AG04450 (cell line): ENCODE measurements at regions not wholly inside any gene's neighbourhood (a gene's known extent, or its start where the extent isn't known, plus 50 kb on each side); places are given as distances from the start of the nearest gene placed in this dataset.

Experiments
- CTCF ChIA-PET: fragments of 300-600, 350-600 bp; formaldehyde crosslinking; extraction: SDS; loops from one replicate; lab custom pipeline; 2022; ENCODE audit warnings: antibody characterized with exemption, inconsistent platforms; lab: Charles Lee
- POLR2A ChIA-PET: fragments of 350-600 bp; formaldehyde crosslinking; extraction: SDS; loops from one replicate; lab custom pipeline; 2021; ENCODE audit warnings: antibody characterized with exemption, inconsistent platforms; lab: Yijun Ruan, JAX
- DNase-seq: peaks from one replicate; pipeline ENCODE4 v3.0.0-alpha.2; 2011; ENCODE audit warnings: low read depth, low spot score
- H3K27ac ChIP-seq: one replicate; pipeline ENCODE4 v1.5.1; 2012; ENCODE audit warnings: low read depth, low read length, control low read depth
- H3K27me3 ChIP-seq: one replicate; pipeline ENCODE4 v1.6.0; 2012; ENCODE audit warnings: low read length; ENCODE audit not compliant: control insufficient read depth, insufficient read depth
- H3K4me3 ChIP-seq: 2 replicates; pipeline ENCODE4 v1.5.1; 2011; ENCODE audit warnings: mild to moderate bottlenecking, low read depth, low read length, control low read depth
- H3K9me3 ChIP-seq: 2 replicates; pipeline ENCODE4 v1.5.1; 2012; ENCODE audit warnings: low read length; ENCODE audit not compliant: control insufficient read depth, insufficient read depth
- TF ChIP-seq, protein P1 (sequence below): IDR thresholded peaks from 2 replicates; pipeline ENCODE4 v1.5.1; 2011; ENCODE audit warnings: low read depth, low read length, control low read depth, inconsistent platforms

DNA sequence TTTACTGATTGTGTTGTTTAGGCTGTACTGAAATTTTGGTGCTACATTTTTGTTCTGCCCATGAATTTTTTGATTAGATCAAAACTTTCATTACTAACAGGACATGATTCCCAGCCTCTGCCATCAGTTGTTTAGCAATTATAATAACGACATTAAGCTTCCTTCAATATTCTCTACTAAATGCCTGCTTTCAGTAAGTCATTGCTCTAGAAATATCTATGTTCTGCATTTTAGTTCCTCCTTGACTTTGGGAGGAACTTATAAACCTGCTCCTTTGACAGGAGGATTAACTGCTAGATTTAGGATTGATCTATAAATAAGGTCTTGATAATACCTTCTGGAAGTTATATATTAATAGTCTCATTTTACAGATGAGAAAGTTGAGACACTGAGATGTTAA is 269.1 kb downstream of the RAP2B start:
- ChIA-PET POLR2A (no interaction called here), CTCF (no interaction called here)
- no peaks in the 10 kb centered on the region for H3K9me3 ChIP-seq
- H3K27ac ChIP-seq = no peak overlapping the region
- no peak for DNase-seq
- no peaks in the 10 kb centered on the region for H3K27me3 ChIP-seq
- H3K4me3 ChIP-seq = no peak overlapping the region
- TF ChIP-seq, protein P1, sequence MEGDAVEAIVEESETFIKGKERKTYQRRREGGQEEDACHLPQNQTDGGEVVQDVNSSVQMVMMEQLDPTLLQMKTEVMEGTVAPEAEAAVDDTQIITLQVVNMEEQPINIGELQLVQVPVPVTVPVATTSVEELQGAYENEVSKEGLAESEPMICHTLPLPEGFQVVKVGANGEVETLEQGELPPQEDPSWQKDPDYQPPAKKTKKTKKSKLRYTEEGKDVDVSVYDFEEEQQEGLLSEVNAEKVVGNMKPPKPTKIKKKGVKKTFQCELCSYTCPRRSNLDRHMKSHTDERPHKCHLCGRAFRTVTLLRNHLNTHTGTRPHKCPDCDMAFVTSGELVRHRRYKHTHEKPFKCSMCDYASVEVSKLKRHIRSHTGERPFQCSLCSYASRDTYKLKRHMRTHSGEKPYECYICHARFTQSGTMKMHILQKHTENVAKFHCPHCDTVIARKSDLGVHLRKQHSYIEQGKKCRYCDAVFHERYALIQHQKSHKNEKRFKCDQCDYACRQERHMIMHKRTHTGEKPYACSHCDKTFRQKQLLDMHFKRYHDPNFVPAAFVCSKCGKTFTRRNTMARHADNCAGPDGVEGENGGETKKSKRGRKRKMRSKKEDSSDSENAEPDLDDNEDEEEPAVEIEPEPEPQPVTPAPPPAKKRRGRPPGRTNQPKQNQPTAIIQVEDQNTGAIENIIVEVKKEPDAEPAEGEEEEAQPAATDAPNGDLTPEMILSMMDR = no peak

DNA sequence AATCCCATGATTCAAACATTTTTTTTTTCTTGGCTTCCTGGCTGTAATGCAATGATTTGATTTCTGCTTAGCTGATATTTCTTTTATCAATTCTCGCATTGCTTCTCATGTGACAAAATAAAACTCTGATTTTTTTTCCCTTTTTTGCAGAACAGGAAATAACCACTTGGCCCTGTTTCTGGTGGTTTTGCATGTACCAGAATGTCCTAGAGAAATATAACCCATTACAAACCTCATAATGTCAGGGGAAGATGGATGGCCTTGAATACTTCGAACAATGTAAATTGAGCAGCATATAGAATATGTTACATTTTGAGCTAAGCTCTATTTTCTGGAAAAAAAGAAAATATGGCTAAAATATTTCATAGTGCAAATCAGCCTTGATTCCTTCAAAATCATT is 275.6 kb downstream of the RAP2B start:
- Histone ChIP-seq H3K9me3 (no peaks in the 10 kb centered on the region), H3K27ac (no peak overlapping the region), H3K27me3 (no peaks in the 10 kb centered on the region), H3K4me3 (no peak overlapping the region)
- no peak for DNase-seq
- TF ChIP-seq, protein P1 = no peak
- ChIA-PET CTCF (no interaction called here), POLR2A (no interaction called here)

DNA sequence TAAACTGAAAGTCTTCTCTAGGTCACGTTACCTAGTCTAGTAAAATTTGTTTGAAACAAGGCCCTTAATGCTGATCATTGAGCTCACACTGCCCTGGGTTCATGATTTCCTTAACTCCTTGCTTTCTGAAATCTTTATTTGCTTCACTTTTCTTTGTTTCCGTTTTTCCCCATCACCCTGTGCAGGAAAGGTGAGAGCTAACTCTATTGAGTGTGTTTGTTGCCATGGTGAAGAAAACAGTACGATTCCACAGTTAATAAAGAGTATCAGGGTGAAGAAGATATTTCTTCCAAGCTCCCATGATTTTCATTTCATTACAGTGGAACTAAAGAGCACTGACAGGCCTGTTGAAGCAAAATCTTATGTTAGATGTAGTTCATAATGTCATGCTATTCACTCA is 276.2 kb downstream of the RAP2B start:
- Histone ChIP-seq H3K27me3 (no peaks in the 10 kb centered on the region), H3K27ac (no peak overlapping the region), H3K9me3 (no peaks in the 10 kb centered on the region), H3K4me3 (no peak overlapping the region)
- POLR2A ChIA-PET = no interaction called here
- CTCF ChIA-PET = interaction anchor here (2.8 kb wide), 1 partner anchor 274 kb away, joined by 16 read pairs; no protein-coding TSS in a partner anchor
- TF ChIP-seq, protein P1 = no peak
- no peak for DNase-seq

DNA sequence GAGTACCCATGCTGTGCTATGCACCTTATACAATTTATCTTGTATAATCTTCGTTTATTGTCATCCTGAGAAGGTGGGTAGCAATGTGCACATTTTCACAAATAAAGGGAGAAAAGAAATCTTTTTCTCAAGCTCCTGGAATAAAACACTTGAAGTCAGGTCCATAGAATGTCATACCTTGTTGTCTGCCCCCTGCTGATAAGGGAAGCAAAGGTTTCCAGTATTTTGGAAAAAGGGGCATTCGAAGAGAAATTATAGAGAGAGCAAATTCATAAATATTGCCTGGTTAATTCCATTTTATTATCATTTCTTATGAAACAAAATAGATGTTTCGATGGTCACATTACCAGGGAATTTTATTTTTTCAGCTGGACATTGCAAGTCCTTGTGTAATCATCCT is 277.8 kb downstream of the RAP2B start:
- no peaks in the 10 kb centered on the region for H3K9me3 ChIP-seq
- TF ChIP-seq, protein P1 = peak; percentile 48
- H3K27me3 ChIP-seq = no peaks in the 10 kb centered on the region
- POLR2A ChIA-PET = interaction anchor here (0.6 kb wide), 1 partner anchor 400 kb away, joined by 13 read pairs; no protein-coding TSS in a partner anchor
- CTCF ChIA-PET = interaction anchor here (0.8 to 2.8 kb wide), 5 partner anchors 125 to 397 kb away, joined by 3 to 16 read pairs (median 4); partner anchors contain the start of gene RAP2B
- H3K4me3 ChIP-seq = no peak overlapping the region
- DNase-seq = no peak
- H3K27ac ChIP-seq = no peak overlapping the region

DNA sequence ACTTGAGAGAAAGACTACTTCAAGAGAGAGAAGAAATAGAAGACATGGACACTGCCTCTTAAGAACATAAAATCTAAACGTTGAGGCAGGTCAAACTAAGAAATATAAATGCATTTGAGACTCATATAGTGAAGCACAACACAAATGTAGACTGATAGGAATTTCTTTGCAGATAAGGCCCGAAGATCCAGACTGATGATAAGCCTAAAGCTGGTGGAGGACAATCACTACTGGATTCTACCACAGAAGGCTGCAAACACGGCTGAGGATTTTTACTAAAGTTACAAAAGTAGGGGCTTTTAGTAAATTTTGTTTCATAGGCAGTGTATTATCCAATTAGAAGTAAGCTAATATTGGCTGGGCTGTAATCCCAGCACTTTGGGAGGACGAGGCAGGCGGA is 278.3 kb downstream of the RAP2B start:
- Histone ChIP-seq H3K27ac (no peak overlapping the region), H3K4me3 (no peak overlapping the region), H3K9me3 (no peaks in the 10 kb centered on the region), H3K27me3 (no peaks in the 10 kb centered on the region)
- no peak for DNase-seq
- CTCF ChIA-PET = interaction anchor here (1.3 to 2.8 kb wide), 3 partner anchors 276 to 397 kb away, joined by 4 to 16 read pairs (median 5); partner anchors contain the start of gene RAP2B
- TF ChIP-seq, protein P1 = no peak
- POLR2A ChIA-PET = interaction anchor here (0.6 kb wide), 1 partner anchor 400 kb away, joined by 13 read pairs; no protein-coding TSS in a partner anchor
